Erythroblast (primary cell): ENCODE measurements at regions not wholly inside any gene's neighbourhood (a gene's known extent, or its start where the extent isn't known, plus 50 kb on each side); places are given as distances from the start of the nearest gene placed in this dataset.

Experiments
- GATA1 ChIP-seq: IDR thresholded peaks from 2 replicates; pipeline ENCODE4 v1.6.1; 2011; ENCODE audit warnings: low read depth, mild to moderate bottlenecking, control low read depth, low read length, moderate library complexity
- POLR2A ChIP-seq: IDR thresholded peaks from 2 replicates; pipeline ENCODE4 v1.6.1; 2011; ENCODE audit warnings: mild to moderate bottlenecking, low read length

- no peak for TF ChIP-seq POLR2A
- no peak for TF ChIP-seq GATA1
These were observed 54.4 kb upstream of the INCENP start for GRCh38 chr11:62069374-62069773.
